CD4-positive, alpha-beta T cell treated with Interleukin-4 for 4 hours (primary cell): ENCODE measurements at regions not wholly inside any gene's neighbourhood (a gene's known extent, or its start where the extent isn't known, plus 50 kb on each side); places are given as distances from the start of the nearest gene placed in this dataset.
"Not testable (repeated sequence)": the region's sequence is repeated elsewhere in the genome, so short reads cannot be mapped to it uniquely, and the experiment has no call there.

Source experiments
- DNase-seq: peaks from one replicate; pipeline ENCODE4 v3.0.0-alpha.2; 2020

- DNase-seq = no peak
These were observed 117.6 kb downstream of the TTC6 start for GRCh38 chr14:37712976-37713431.

GRCh38 chr14:37720131-37720530 is 124.7 kb downstream of the TTC6 start:
- no peak for DNase-seq

GRCh38 chr14:37721976-37722659 is 126.7 kb downstream of the TTC6 start:
- DNase-seq = no peak

- DNase-seq = no peak
These were observed 128.1 kb downstream of the TTC6 start for GRCh38 chr14:37723515-37723914.

- DNase-seq = no peak
These were observed 131.3 kb downstream of the TTC6 start for GRCh38 chr14:37726708-37727107.

GRCh38 chr14:37729218-37729617 is 133.8 kb downstream of the TTC6 start:
- DNase-seq = no peak

- DNase-seq = no peak
These were observed 135.7 kb downstream of the TTC6 start for GRCh38 chr14:37731094-37731493.

- DNase-seq = no peak
These were observed 150.2 kb downstream of the TTC6 start for GRCh38 chr14:37745657-37746056.

- DNase-seq = no peak
These were observed 150.9 kb downstream of the TTC6 start for GRCh38 chr14:37746140-37746832.

GRCh38 chr14:37753459-37753858 is 158.0 kb downstream of the TTC6 start:
- no peak for DNase-seq

- not testable (repeated sequence) for DNase-seq
These were observed 164.8 kb downstream of the TTC6 start for GRCh38 chr14:37760275-37760674.

GRCh38 chr14:37763266-37763665 is 167.8 kb downstream of the TTC6 start:
- DNase-seq = no peak

GRCh38 chr14:37772283-37772682 is 176.9 kb downstream of the TTC6 start:
- DNase-seq = not testable (repeated sequence)

- DNase-seq = no peak
These were observed 181.5 kb downstream of the TTC6 start for GRCh38 chr14:37776791-37777499.

GRCh38 chr14:37778135-37778943 is 182.9 kb downstream of the TTC6 start:
- no peak for DNase-seq

- no peak for DNase-seq
These were observed 184.1 kb downstream of the TTC6 start for GRCh38 chr14:37779480-37779879.

- not testable (repeated sequence) for DNase-seq
These were observed 185.3 kb downstream of the TTC6 start for GRCh38 chr14:37780731-37781130.

GRCh38 chr14:37784203-37784826 is 188.9 kb downstream of the TTC6 start:
- DNase-seq = not testable (repeated sequence)

- DNase-seq = not testable (repeated sequence)
These were observed 189.4 kb downstream of the TTC6 start for GRCh38 chr14:37784827-37785223.

- DNase-seq = not testable (repeated sequence)
These were observed 189.9 kb downstream of the TTC6 start for GRCh38 chr14:37785298-37785697.

- not testable (repeated sequence) for DNase-seq
These were observed 190.7 kb downstream of the TTC6 start for GRCh38 chr14:37786114-37786625.

- DNase-seq = no peak
These were observed 192.6 kb downstream of the TTC6 start for GRCh38 chr14:37787879-37788494.
